Adrenal gland (tissue), 5 donors: ENCODE measurements at regions not wholly inside any gene's neighbourhood (a gene's known extent, or its start where the extent isn't known, plus 50 kb on each side); places are given as distances from the start of the nearest gene placed in this dataset.

Experiments used
- POLR2A ChIP-seq, 2 donors: fragments of 450-650 bp; IDR thresholded peaks; one replicate each; pipeline ENCODE4 v1.6.1; 2017; ENCODE audit warnings: antibody characterized with exemption in 2 of 2, mild to moderate bottlenecking in 2 of 2, moderate library complexity in 1 of 2
- TF ChIP-seq, protein P1 (sequence below), 6 experiments: fragments of 450-650 bp in 4 of 6; fragments of 200-600 bp in 2 of 6; sonication (generic) in 1 of 6; IDR thresholded peaks; 1 replicate in 5 of 6; 2 replicates in 1 of 6; pipeline versions ENCODE4 v1.5.1 to v1.8.0; 2016 to 2021; ENCODE audit warnings: antibody characterized with exemption in 6 of 6, mild to moderate bottlenecking in 2 of 6, moderate library complexity in 1 of 6
- donor health status: DM: no; HTN: no; CAD: no.

DNA sequence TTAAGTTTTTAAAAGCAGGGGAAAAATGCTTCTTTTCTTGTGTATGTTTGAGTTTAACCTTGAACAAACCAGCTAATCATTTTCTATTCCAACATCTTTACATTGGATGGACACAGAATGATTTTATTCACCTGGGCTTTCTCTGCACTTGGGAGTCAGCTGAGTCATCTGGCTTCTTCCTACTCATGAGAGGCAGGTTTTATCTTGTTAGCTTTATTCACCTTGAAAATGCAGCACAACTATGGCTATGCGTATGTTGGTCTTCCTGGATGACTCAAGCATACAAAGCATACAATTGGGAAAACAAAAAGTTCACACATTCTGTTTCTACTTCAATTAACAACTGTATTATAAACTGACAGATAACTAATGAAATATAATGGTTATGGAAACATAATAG, 737.7 kb downstream of the FRK start:
- TF ChIP-seq, protein P1, sequence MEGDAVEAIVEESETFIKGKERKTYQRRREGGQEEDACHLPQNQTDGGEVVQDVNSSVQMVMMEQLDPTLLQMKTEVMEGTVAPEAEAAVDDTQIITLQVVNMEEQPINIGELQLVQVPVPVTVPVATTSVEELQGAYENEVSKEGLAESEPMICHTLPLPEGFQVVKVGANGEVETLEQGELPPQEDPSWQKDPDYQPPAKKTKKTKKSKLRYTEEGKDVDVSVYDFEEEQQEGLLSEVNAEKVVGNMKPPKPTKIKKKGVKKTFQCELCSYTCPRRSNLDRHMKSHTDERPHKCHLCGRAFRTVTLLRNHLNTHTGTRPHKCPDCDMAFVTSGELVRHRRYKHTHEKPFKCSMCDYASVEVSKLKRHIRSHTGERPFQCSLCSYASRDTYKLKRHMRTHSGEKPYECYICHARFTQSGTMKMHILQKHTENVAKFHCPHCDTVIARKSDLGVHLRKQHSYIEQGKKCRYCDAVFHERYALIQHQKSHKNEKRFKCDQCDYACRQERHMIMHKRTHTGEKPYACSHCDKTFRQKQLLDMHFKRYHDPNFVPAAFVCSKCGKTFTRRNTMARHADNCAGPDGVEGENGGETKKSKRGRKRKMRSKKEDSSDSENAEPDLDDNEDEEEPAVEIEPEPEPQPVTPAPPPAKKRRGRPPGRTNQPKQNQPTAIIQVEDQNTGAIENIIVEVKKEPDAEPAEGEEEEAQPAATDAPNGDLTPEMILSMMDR (IDR thresholded peaks at IDR 0.05) = no peak
- TF ChIP-seq POLR2A (IDR thresholded peaks at IDR 0.05) = no peak
